ENCODE measurements at regions not wholly inside any gene's neighbourhood (a gene's known extent, or its start where the extent isn't known, plus 50 kb on each side); places are given as distances from the start of the nearest gene placed in this dataset.

DNA sequence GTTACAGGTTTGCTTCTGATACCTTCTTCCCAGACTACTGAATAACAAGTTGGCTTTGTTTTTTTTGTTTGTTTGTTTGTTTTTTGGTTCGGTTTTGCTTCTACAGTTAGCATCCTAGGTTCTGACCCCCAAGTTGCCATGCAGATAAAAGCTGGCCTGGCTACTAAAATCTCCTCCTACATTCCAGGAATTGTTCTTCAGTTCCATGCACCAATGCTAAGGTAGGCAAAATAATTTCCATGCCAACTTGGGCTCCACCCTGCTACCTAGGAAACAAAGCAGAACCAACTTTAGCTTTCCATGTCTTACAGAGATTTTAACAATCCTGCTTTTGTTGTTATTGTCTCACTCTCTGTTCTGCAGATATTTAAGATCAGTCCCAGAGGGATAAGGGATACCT lies 495.5 kb upstream of the SOX9 start (continued):
- TF ChIP-seq, protein P1, sequence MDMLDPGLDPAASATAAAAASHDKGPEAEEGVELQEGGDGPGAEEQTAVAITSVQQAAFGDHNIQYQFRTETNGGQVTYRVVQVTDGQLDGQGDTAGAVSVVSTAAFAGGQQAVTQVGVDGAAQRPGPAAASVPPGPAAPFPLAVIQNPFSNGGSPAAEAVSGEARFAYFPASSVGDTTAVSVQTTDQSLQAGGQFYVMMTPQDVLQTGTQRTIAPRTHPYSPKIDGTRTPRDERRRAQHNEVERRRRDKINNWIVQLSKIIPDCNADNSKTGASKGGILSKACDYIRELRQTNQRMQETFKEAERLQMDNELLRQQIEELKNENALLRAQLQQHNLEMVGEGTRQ (IDR thresholded peaks at IDR 0.05) = no peak
- TF ChIP-seq ZSCAN20 (CRISPR knock-in tag; IDR thresholded peaks at IDR 0.05) (no peak), FOXS1 (CRISPR knock-in tag; IDR thresholded peaks at IDR 0.05) (no peak), MAZ (IDR thresholded peaks at IDR 0.05; ENCODE audit: borderline replicate concordance, low read depth, low read length) (no peak)

GRCh38 chr17:71628306-71628705 lies 492.5 kb upstream of the SOX9 start:
- H3K4me1 ChIP-seq = peaks cover 18% of the 10 kb centered on the region
- ChIA-PET CTCF (no interaction called here), POLR2A (no interaction called here)
- no peak overlapping the region for H3K4me2 ChIP-seq
- peak; percentile 28 for FAIRE-seq
- H3K9me3 ChIP-seq = no peaks in the 10 kb centered on the region; the same call in 2 of the 3 replicates
- no peak for DNase-seq (ENCODE audit: low read depth in 1 of 2, low spot score in 1 of 2)
- no peak overlapping the region for H3K4me3 ChIP-seq
- no peak for ATAC-seq
- TF ChIP-seq JUNB (IDR thresholded peaks at IDR 0.05) (no peak), HOXB13 (CRISPR knock-in tag; IDR thresholded peaks at IDR 0.05; ENCODE audit: low read depth) (no peak), RFX5 (IDR thresholded peaks at IDR 0.05) (no peak), TFCP2L1 (CRISPR knock-in tag; IDR thresholded peaks at IDR 0.05) (no peak), SMC3 (IDR thresholded peaks at IDR 0.05) (no peak), FOXS1 (CRISPR knock-in tag; IDR thresholded peaks at IDR 0.05) (no peak), NR3C1 (IDR thresholded peaks at IDR 0.05) (no peak), MYC (IDR thresholded peaks at IDR 0.05; ENCODE audit: borderline replicate concordance, low read length) (no peak), HMGXB4 (CRISPR knock-in tag; IDR thresholded peaks at IDR 0.05; ENCODE audit: borderline replicate concordance) (no peak), KDM1A (IDR thresholded peaks at IDR 0.05; ENCODE audit: low read depth) (no peak), HDAC2 (IDR thresholded peaks at IDR 0.05) (no peak), FOSB (CRISPR knock-in tag; IDR thresholded peaks at IDR 0.05) (no peak)
- no peak overlapping the region for H3K27ac ChIP-seq
- WGBS (ENCODE audit: missing lambda C conversion rate) = 15% methylated on average over 1 of the region's 1 CpG

DNA sequence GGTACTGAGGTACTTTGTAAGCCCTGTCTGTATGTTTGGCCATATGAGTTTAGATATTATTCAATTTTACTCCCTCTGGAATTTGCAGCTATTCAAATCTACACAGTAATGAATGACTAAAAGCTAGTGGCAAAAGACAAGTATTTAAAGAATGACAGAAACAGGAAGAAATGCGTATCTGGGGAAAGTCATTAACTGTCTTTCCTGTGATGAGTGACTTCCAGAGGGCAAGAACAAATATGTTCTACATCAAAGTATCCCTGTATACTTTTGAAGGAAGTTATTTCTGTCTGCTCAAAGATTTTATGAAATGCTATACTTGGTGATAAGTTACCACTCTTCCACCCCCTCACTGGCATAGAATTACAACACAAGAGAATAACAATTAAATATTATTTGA lies 489.3 kb upstream of the SOX9 start:
- peak in 1 of 2 experiments; percentile 6 for DNase-seq (ENCODE audit: low read depth in 1 of 2, low spot score in 1 of 2)
- peak overlapping the region; percentile 48 for H3K4me2 ChIP-seq

More for the DNA sequence above, 489.3 kb upstream of the SOX9 start:
- Histone ChIP-seq H3K4me3 (no peak overlapping the region), H3K9me3 (no peaks in the 10 kb centered on the region; the same call in 2 of the 3 replicates), H3K27ac (peak overlapping the region; percentile 43 to 53), H3K4me1 (peaks cover 21% of the 10 kb centered on the region)
- FAIRE-seq (peak; percentile 54), ATAC-seq (no peak; a peak in 1 of 6 replicates)
- CTCF ChIA-PET = no interaction called here
- TF ChIP-seq MYC (IDR thresholded peaks at IDR 0.05; ENCODE audit: borderline replicate concordance, low read length) (no peak), CEBPB (IDR thresholded peaks at IDR 0.05) (no peak), MAZ (IDR thresholded peaks at IDR 0.05; ENCODE audit: borderline replicate concordance, low read depth, low read length) (no peak), NPAS2 (CRISPR knock-in tag; IDR thresholded peaks at IDR 0.05; ENCODE audit: borderline replicate concordance) (no peak), POLR2A (IDR thresholded peaks at IDR 0.05; ENCODE audit: low read length) (no peak), EHF (CRISPR knock-in tag; IDR thresholded peaks at IDR 0.05) (no peak), ZSCAN20 (CRISPR knock-in tag; IDR thresholded peaks at IDR 0.05) (no peak), FOSB (CRISPR knock-in tag; IDR thresholded peaks at IDR 0.05) (no peak), FOSL2 (IDR thresholded peaks at IDR 0.05) (0 out of 2 replicates have a peak, but pooled peaks have one; percentile 15), FOSL2 (CRISPR knock-in tag; IDR thresholded peaks at IDR 0.05) (no peak), RFX5 (IDR thresholded peaks at IDR 0.05) (no peak), HOXB5 (CRISPR knock-in tag; IDR thresholded peaks at IDR 0.05) (no peak), SMC3 (IDR thresholded peaks at IDR 0.05) (no peak), BCL3 (IDR thresholded peaks at IDR 0.05) (no peak), HEYL (CRISPR knock-in tag; IDR thresholded peaks at IDR 0.05) (no peak), RNF2 (IDR thresholded peaks at IDR 0.05; ENCODE audit: borderline replicate concordance, low read depth) (no peak), EP300 (IDR thresholded peaks at IDR 0.05) (peak in 1 of 2 experiments; percentile 35; a peak in 1 of 5 replicates), RARB (CRISPR knock-in tag; IDR thresholded peaks at IDR 0.05) (no peak), CBX2 (IDR thresholded peaks at IDR 0.05; ENCODE audit: borderline replicate concordance, low read depth) (no peak), FOXS1 (CRISPR knock-in tag; IDR thresholded peaks at IDR 0.05) (no peak), ZC3H11A (IDR thresholded peaks at IDR 0.05) (no peak), GATA3 (IDR thresholded peaks at IDR 0.05; ENCODE audit: borderline replicate concordance) (0 out of 2 replicates have a peak, but pooled peaks have one; percentile 32), JUNB (IDR thresholded peaks at IDR 0.05) (peak; percentile 34; the same call in 1 of the 2 replicates), JUN (IDR thresholded peaks at IDR 0.05) (no peak; a peak in 1 of 5 replicates)
- TF ChIP-seq, protein P2, sequence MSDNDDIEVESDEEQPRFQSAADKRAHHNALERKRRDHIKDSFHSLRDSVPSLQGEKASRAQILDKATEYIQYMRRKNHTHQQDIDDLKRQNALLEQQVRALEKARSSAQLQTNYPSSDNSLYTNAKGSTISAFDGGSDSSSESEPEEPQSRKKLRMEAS (IDR thresholded peaks at IDR 0.05) = no peak
- TF ChIP-seq, protein P3, sequence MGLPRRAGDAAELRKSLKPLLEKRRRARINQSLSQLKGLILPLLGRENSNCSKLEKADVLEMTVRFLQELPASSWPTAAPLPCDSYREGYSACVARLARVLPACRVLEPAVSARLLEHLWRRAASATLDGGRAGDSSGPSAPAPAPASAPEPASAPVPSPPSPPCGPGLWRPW (IDR thresholded peaks at IDR 0.05) = no peak
- WGBS (ENCODE audit: missing lambda C conversion rate) = 12% methylated on average over 1 of the region's 1 CpG
- POLR2A ChIA-PET = no interaction called here
